ENCODE measurements at regions not wholly inside any gene's neighbourhood (a gene's known extent, or its start where the extent isn't known, plus 50 kb on each side); places are given as distances from the start of the nearest gene placed in this dataset.

GRCh38 chr20:41678799-41679198 lies 60.6 kb upstream of the CHD6 start:
- H3K27ac ChIP-seq, result no peak overlapping the region
- no peak for TF ChIP-seq ZFX (IDR thresholded peaks at IDR 0.05)
- TF ChIP-seq, protein P1, sequence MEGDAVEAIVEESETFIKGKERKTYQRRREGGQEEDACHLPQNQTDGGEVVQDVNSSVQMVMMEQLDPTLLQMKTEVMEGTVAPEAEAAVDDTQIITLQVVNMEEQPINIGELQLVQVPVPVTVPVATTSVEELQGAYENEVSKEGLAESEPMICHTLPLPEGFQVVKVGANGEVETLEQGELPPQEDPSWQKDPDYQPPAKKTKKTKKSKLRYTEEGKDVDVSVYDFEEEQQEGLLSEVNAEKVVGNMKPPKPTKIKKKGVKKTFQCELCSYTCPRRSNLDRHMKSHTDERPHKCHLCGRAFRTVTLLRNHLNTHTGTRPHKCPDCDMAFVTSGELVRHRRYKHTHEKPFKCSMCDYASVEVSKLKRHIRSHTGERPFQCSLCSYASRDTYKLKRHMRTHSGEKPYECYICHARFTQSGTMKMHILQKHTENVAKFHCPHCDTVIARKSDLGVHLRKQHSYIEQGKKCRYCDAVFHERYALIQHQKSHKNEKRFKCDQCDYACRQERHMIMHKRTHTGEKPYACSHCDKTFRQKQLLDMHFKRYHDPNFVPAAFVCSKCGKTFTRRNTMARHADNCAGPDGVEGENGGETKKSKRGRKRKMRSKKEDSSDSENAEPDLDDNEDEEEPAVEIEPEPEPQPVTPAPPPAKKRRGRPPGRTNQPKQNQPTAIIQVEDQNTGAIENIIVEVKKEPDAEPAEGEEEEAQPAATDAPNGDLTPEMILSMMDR (conservative IDR thresholded peaks at IDR 0.05), result no peak

GRCh38 chr20:41672282-41672681 lies 54.1 kb upstream of the CHD6 start:
- TF ChIP-seq, protein P1 (conservative IDR thresholded peaks at IDR 0.05), result no peak
- no peak for TF ChIP-seq ZFX (IDR thresholded peaks at IDR 0.05)
- H3K27ac ChIP-seq, result no peak overlapping the region

- TF ChIP-seq, protein P1 (conservative IDR thresholded peaks at IDR 0.05), result no peak
- TF ChIP-seq ZFX (IDR thresholded peaks at IDR 0.05), result no peak
- no peak overlapping the region for H3K27ac ChIP-seq
Observed at GRCh38 chr20:41671143-41671542, 53.0 kb upstream of the CHD6 start.

DNA sequence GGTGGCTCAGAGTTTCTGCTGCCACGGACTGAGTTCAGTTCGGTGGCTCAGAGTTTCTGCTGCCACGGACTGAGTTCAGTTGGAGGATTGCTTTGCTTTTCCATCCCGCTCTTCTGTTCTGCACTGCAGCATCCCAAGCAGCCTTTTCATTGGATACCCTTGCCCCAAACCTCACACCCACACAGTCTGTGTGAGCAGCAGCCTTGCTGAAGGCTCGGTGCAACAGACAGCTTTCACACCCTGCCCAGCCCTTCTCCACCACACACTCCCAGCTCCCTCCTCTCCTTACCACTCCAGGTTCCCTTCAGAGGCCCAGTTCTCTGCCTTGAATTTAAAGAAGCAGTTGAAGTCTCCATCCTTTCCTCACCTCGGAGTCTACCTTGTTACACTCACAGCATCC lies 52.5 kb upstream of the CHD6 start:
- H3K27ac ChIP-seq, result no peak overlapping the region
- TF ChIP-seq, protein P1 (conservative IDR thresholded peaks at IDR 0.05), result no peak
- TF ChIP-seq ZFX (IDR thresholded peaks at IDR 0.05), result no peak

GRCh38 chr20:41669708-41670263 lies 51.6 kb upstream of the CHD6 start:
- no peak for TF ChIP-seq ZFX (IDR thresholded peaks at IDR 0.05)
- TF ChIP-seq, protein P1 (conservative IDR thresholded peaks at IDR 0.05), result no peak
- H3K27ac ChIP-seq, result no peak overlapping the region

DNA sequence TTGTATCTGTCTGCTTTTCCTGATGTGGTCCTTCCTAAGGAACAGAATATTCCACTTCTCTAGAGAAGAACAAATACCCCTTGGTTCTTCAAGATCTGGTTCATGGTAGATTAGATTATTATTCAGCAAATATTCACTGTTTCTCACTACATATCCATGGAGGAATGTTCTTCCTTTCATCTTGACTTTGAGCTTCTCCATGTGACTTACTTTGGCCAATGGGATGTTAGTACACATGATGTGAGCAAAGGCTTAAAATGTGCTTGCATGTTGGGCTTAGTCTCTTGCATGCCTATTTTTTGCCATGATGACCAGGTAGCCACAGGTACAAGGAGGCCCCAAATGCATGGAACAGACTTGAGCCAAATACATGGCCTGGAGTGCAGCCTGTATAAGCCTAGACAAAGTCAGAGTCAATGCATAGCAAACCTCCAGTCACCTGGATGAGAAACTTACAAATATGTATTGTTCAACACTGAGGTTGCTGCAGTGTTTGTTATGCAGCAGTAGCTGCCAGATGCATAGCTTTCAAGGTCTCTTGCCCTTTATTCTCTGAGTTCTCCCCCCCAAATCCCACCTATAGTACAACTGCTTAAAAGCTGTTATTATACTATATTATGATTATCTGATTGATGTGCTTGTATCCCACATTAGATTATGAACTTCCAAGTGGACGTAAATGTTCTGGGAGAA lies 50.0 kb upstream of the CHD6 start:
- no peak overlapping the region for H3K27ac ChIP-seq
- TF ChIP-seq ZFX (IDR thresholded peaks at IDR 0.05), result no peak
- TF ChIP-seq, protein P1 (conservative IDR thresholded peaks at IDR 0.05), result no peak

All from C4-2B (cell line).